ENCODE measurements at regions not wholly inside any gene's neighbourhood (a gene's known extent, or its start where the extent isn't known, plus 50 kb on each side); places are given as distances from the start of the nearest gene placed in this dataset.
"Not testable (repeated sequence)": the region's sequence is repeated elsewhere in the genome, so short reads cannot be mapped to it uniquely, and the experiment has no call there.

GRCh38 chr4:66284991-66285451 lies 614.7 kb upstream of the EPHA5 start:
- no peak for TF ChIP-seq CTCF (IDR thresholded peaks at IDR 0.05; ENCODE audit: insufficient read depth, low read length)
- no peak for DNase-seq (ENCODE audit: low read depth)

GRCh38 chr4:66279084-66279483 lies 608.8 kb upstream of the EPHA5 start:
- no peak for DNase-seq (ENCODE audit: low read depth)
- no peak for TF ChIP-seq CTCF (IDR thresholded peaks at IDR 0.05; ENCODE audit: insufficient read depth, low read length)
- no peak overlapping the region for H3K4me3 ChIP-seq (ENCODE audit: low read depth, low read length)

More at GRCh38 chr4:66284991-66285451, 614.7 kb upstream of the EPHA5 start:
- H3K4me3 ChIP-seq (ENCODE audit: low read depth, low read length): no peak overlapping the region

DNA sequence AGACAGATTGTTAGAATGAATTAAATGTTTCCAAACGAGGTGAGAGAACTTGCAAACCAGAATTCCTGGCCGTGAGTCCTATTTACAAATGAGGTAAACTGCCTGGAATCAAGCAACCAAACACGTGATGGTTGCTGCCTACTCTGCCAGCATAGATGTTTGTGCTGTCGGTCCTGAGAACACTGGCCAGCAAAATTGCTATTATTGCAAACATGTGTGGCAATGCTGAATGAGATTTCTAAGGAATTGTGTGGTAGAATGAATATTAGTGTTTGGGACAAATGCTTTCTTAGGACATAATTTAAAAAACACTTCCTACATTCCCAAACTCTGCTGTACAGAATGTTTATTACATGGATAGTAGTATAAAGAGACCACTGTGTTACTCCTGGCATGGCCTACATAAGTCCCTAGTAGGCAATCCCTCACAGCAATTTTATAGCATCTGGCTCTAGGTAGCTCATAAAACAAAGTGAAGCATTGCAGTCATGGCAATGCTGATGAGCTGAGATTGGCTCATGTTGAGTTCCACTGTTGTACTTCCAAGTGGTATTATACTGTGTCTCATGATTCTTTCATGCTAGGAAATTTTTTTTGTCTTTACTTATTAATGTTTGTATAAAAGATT lies 605.2 kb upstream of the EPHA5 start:
- H3K4me3 ChIP-seq (ENCODE audit: low read depth, low read length): no peak overlapping the region
- no peak for TF ChIP-seq CTCF (IDR thresholded peaks at IDR 0.05; ENCODE audit: insufficient read depth, low read length)
- peak; percentile 75 for DNase-seq (ENCODE audit: low read depth)

DNA sequence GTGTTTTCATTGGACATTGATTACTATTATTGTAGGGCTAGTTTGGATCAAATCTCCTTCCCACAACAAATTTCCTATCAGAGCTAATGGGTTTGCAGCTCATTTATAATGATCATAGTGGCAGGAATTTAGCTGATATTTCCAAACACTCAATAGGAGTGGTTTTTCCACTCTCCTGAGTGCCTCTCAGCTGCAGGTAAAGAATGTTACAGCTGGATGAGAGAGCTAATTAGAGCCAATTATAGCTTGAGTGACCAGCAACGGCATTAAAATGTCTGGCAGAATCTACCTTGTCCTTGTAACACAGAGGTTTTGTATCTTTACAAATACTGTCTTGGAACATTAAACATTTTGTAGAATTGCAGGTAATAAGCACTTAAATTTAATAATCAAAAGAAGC lies 602.8 kb upstream of the EPHA5 start:
- no peak for DNase-seq (ENCODE audit: low read depth)
- TF ChIP-seq CTCF (IDR thresholded peaks at IDR 0.05; ENCODE audit: insufficient read depth, low read length): no peak
- no peak overlapping the region for H3K4me3 ChIP-seq (ENCODE audit: low read depth, low read length)

DNA sequence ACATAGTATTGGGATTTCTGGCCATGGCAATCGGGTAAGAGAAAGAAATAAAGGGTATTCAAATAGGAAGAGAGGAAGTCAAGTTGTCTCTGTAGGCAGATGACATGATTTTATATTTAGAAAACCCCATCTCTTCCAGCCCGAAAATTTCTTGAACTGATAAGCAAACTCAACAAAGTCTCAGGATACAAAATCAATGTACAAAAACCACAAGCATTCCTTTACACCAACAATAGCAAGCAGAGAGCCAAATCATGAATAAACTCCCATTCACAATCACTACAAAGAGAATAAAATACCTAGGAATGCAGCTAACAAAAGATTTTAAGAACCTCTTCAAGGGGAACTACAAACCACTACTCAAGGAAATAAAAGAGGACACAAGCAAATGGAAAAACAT lies 600.1 kb upstream of the EPHA5 start:
- not testable (repeated sequence) for H3K4me3 ChIP-seq (ENCODE audit: low read depth, low read length)
- peak; percentile 61 for DNase-seq (ENCODE audit: low read depth)

GRCh38 chr4:66266554-66266953 lies 596.3 kb upstream of the EPHA5 start:
- not testable (repeated sequence) for DNase-seq (ENCODE audit: low read depth); H3K4me3 ChIP-seq (ENCODE audit: low read depth, low read length)

GRCh38 chr4:66266035-66266434 lies 595.7 kb upstream of the EPHA5 start:
- H3K4me3 ChIP-seq (ENCODE audit: low read depth, low read length): no peak overlapping the region
- no peak for TF ChIP-seq CTCF (IDR thresholded peaks at IDR 0.05; ENCODE audit: insufficient read depth, low read length)
- DNase-seq (ENCODE audit: low read depth): no peak

GRCh38 chr4:66252291-66252690 lies 582.0 kb upstream of the EPHA5 start:
- H3K4me3 ChIP-seq (ENCODE audit: low read depth, low read length): no peak overlapping the region
- peak; percentile 23 for TF ChIP-seq CTCF (IDR thresholded peaks at IDR 0.05; ENCODE audit: insufficient read depth, low read length)
- peak; percentile 10 for DNase-seq (ENCODE audit: low read depth)

Measured in fibroblast of the aortic adventitia (primary cell).